Left lung (tissue), 4 donors: ENCODE measurements at regions not wholly inside any gene's neighbourhood (a gene's known extent, or its start where the extent isn't known, plus 50 kb on each side); places are given as distances from the start of the nearest gene placed in this dataset.

Experiments used
- ATAC-seq: fragments of 200-7000 bp; cut with Tn5 transposase; one replicate; pipeline ENCODE4 v1.9.1; 2020; ENCODE audit warnings: moderate library complexity
- DNase-seq, 4 donors: peaks; one replicate each; pipeline ENCODE4 v3.0.0-alpha.2; 2013 to 2020
- H3K27ac ChIP-seq, 2 donors: fragments of 200-600 bp; sonication (generic) in 1 of 2; one replicate each; pipeline versions ENCODE4 v1.5.0 to v1.8.0; 2020 to 2021
- H3K27me3 ChIP-seq, 2 donors: fragments of 200-600 bp; sonication (generic) in 1 of 2; one replicate each; pipeline versions ENCODE4 v1.5.0 to v1.8.0; 2020 to 2021
- H3K36me3 ChIP-seq, 2 donors: fragments of 200-600 bp; sonication (generic) in 1 of 2; one replicate each; pipeline versions ENCODE4 v1.5.0 to v1.8.0; 2020 to 2021
- H3K4me1 ChIP-seq, 2 donors: fragments of 200-600 bp; one replicate each; pipeline ENCODE4 v1.8.0; 2021
- H3K4me3 ChIP-seq, 2 donors: fragments of 200-600 bp; sonication (generic) in 1 of 2; one replicate each; pipeline versions ENCODE4 v1.5.0 to v1.8.0; 2020 to 2021; ENCODE audit warnings: mild to moderate bottlenecking in 1 of 2
- H3K9me3 ChIP-seq, 2 donors: fragments of 200-600 bp; sonication (generic) in 1 of 2; one replicate each; pipeline versions ENCODE4 v1.5.0 to v1.8.0; 2020 to 2021
- CTCF ChIP-seq, 2 donors: fragments of 200-600 bp; sonication (generic) in 1 of 2; IDR thresholded peaks; one replicate each; pipeline versions ENCODE4 v1.5.0 to v1.8.0; 2021; ENCODE audit warnings: antibody characterized with exemption in 2 of 2
- intact Hi-C, 2 donors: fragments of 100-400 bp; cut with DNase I; formaldehyde crosslinking; loops; one replicate each; pipeline versions ENCODE4 v1.11.2 to v1.14.2; 2022
- donor health status: DM: no; HTN: yes; CAD: no.
- donor health status: DM: no; HTN: no; CAD: no.

DNA sequence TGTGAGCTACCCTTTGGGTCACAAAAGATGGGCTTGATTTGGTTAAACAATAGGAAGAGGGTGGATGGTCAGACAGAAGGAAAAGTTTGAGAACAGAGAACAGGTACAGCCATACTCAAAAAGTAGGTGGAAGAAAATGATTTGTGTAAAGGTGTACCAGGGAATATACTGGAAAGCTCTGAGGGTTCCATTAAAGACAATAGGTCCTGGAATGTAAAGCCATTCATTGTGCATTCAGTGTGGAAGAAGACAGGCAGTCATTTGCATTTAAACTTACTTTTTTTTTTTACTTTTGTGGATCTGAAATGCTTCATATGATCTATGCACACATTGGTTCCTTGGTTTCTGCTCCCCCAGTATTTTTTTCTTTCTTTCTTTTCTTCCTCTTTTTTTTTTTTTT is 581.4 kb upstream of the PIK3C3 start:
- H3K36me3 ChIP-seq, result no peaks in the 10 kb centered on the region
- no peak overlapping the region for H3K4me3 ChIP-seq
- H3K27ac ChIP-seq, result no peak overlapping the region
- H3K27me3 ChIP-seq, result no peaks in the 10 kb centered on the region
- ATAC-seq, result no peak
- intact Hi-C loops, result no loop called here
- H3K4me1 ChIP-seq, result no peaks in the 10 kb centered on the region
- no peaks in the 10 kb centered on the region for H3K9me3 ChIP-seq
- no peak for TF ChIP-seq CTCF (IDR thresholded peaks at IDR 0.05)
- DNase-seq, result no peak

- Histone ChIP-seq H3K36me3 (no peaks in the 10 kb centered on the region), H3K9me3 (no peaks in the 10 kb centered on the region), H3K27ac (no peak overlapping the region), H3K27me3 (no peaks in the 10 kb centered on the region), H3K4me3 (no peak overlapping the region), H3K4me1 (no peaks in the 10 kb centered on the region)
- TF ChIP-seq CTCF (IDR thresholded peaks at IDR 0.05), result no peak
- ATAC-seq, result no peak
- DNase-seq, result no peak
- intact Hi-C loops, result no loop called here
These were observed 582.9 kb upstream of the PIK3C3 start for GRCh38 chr18:41372046-41372665.

DNA sequence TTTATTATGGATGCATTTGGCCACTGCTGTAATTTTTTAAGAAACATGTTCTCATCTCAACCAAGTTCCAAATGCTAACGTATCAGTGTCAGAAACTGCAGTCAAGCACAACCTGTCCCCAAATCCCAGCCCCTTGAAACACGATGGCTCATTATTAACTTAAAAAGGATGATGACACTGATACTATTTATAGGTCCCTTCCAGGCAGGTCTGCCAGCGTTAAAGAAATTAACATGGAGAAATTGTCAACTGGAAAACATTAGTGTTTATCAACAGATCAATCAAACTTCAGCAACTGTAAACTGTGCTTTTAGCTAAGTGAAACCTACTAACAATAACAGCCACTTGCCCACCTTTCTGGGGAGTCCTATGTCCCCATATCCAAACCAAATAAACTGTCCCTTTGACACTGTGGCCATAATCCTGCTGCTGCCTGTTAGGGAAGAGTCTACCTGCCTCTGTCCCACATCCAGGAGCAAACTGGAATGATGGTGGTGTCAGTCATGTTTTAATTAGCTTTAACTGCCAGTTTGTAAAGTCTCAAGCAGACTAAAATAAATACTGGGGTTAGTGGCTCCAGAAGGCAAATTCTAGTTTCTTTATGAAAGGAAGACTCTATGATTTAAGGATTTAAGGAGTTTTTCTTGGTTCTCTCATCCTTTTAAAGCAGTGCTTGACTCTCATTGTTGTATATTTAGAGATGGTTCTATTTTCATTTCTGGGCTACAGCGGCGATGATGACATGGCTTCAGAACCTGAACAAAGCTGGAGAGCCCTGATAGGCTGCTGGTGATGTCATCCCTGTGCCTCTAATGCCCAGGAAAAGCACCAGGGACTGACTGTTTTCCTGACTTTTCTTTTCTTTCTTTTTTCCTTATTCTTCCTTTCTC is 583.6 kb upstream of the PIK3C3 start:
- Histone ChIP-seq H3K4me3 (no peak overlapping the region), H3K27ac (no peak overlapping the region), H3K9me3 (no peaks in the 10 kb centered on the region), H3K27me3 (no peaks in the 10 kb centered on the region), H3K4me1 (no peaks in the 10 kb centered on the region), H3K36me3 (no peaks in the 10 kb centered on the region)
- ATAC-seq, result no peak
- no peak for TF ChIP-seq CTCF (IDR thresholded peaks at IDR 0.05)
- intact Hi-C loops, result no loop called here
- DNase-seq, result no peak

DNA sequence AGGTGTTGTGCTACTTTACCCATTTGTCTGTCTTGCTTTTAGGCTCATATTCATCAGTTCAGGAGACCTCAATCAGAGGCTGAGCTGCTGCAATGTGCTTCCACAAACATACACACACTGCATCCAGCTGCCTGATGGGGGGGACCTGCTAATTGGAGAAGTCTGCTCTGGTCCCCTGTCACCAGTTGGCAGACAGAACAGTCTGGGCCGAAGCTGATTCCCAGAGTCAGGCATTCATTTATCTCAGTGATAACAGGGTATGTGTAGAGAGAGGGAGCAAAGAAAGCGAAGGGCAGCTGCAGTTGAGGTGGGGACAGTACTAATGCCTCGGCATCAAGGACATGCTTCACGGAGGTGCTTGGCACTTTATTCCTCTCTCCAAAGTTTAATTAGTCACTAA is 584.3 kb upstream of the PIK3C3 start:
- intact Hi-C loops, result no loop called here
- no peak for ATAC-seq

More for the DNA sequence above, 584.3 kb upstream of the PIK3C3 start:
- Histone ChIP-seq H3K9me3 (no peaks in the 10 kb centered on the region), H3K36me3 (no peaks in the 10 kb centered on the region), H3K4me3 (no peak overlapping the region), H3K27me3 (no peaks in the 10 kb centered on the region), H3K4me1 (no peaks in the 10 kb centered on the region), H3K27ac (no peak overlapping the region)
- no peak for TF ChIP-seq CTCF (IDR thresholded peaks at IDR 0.05)
- no peak for DNase-seq
